ENCODE measurements at regions not wholly inside any gene's neighbourhood (a gene's known extent, or its start where the extent isn't known, plus 50 kb on each side); places are given as distances from the start of the nearest gene placed in this dataset.
"Not testable (repeated sequence)": the region's sequence is repeated elsewhere in the genome, so short reads cannot be mapped to it uniquely, and the experiment has no call there.

- DNase-seq: no peak
Observed at GRCh38 chr15:69554279-69554961, 101.8 kb downstream of the RPLP1 start.

GRCh38 chr15:69555080-69555479 is 102.5 kb downstream of the RPLP1 start:
- no peak for DNase-seq

- DNase-seq: no peak
Observed at GRCh38 chr15:69556344-69556743, 103.7 kb downstream of the RPLP1 start.

GRCh38 chr15:69557020-69557706 is 104.5 kb downstream of the RPLP1 start:
- DNase-seq: no peak

- DNase-seq: no peak
Observed at GRCh38 chr15:69557707-69558409, 105.2 kb downstream of the RPLP1 start.

GRCh38 chr15:69559440-69560190 is 107.0 kb downstream of the RPLP1 start:
- DNase-seq: no peak

- DNase-seq: no peak
Observed at GRCh38 chr15:69561071-69561784, 108.6 kb downstream of the RPLP1 start.

GRCh38 chr15:69562116-69562515 is 109.5 kb downstream of the RPLP1 start:
- DNase-seq: no peak

GRCh38 chr15:69562564-69562963 is 109.9 kb downstream of the RPLP1 start:
- no peak for DNase-seq

GRCh38 chr15:69565066-69565655 is 112.5 kb downstream of the RPLP1 start:
- DNase-seq: no peak

GRCh38 chr15:69567238-69567760 is 114.7 kb downstream of the RPLP1 start:
- not testable (repeated sequence) for DNase-seq

GRCh38 chr15:69568173-69569009 is 115.8 kb downstream of the RPLP1 start:
- DNase-seq: no peak

- no peak for DNase-seq
Observed at GRCh38 chr15:69570454-69570853, 117.8 kb downstream of the RPLP1 start.

- DNase-seq: no peak
Observed at GRCh38 chr15:69570997-69571396, 118.4 kb downstream of the RPLP1 start.

GRCh38 chr15:69573278-69573677 is 120.7 kb downstream of the RPLP1 start:
- DNase-seq: not testable (repeated sequence)

- peak; percentile 56 for DNase-seq
Observed at GRCh38 chr15:69573815-69574475, 121.3 kb downstream of the RPLP1 start.

- DNase-seq: no peak
Observed at GRCh38 chr15:69574506-69574905, 121.9 kb downstream of the RPLP1 start.

GRCh38 chr15:69575387-69575786 is 122.8 kb downstream of the RPLP1 start:
- no peak for DNase-seq

- DNase-seq: peak; percentile 75
Observed at GRCh38 chr15:69576035-69576526, 123.5 kb downstream of the RPLP1 start.

GRCh38 chr15:69576948-69577351 is 124.3 kb downstream of the RPLP1 start:
- no peak for DNase-seq
